ENCODE measurements at regions not wholly inside any gene's neighbourhood (a gene's known extent, or its start where the extent isn't known, plus 50 kb on each side); places are given as distances from the start of the nearest gene placed in this dataset.
"Not testable (repeated sequence)": the region's sequence is repeated elsewhere in the genome, so short reads cannot be mapped to it uniquely, and the experiment has no call there.

GRCh38 chr1:2851918-2852317 lies 50.4 kb upstream of the TTC34 start:
- H3K4me2 ChIP-seq (ENCODE audit: low read depth, low read length, poor library complexity, severe bottlenecking); H3K79me2 ChIP-seq (ENCODE audit: insufficient read depth, low read length); H3K27me3 ChIP-seq (ENCODE audit: low read length); H3K9me2 ChIP-seq (replicated peaks; ENCODE audit: insufficient read depth, low read length); H2AFZ ChIP-seq (ENCODE audit: low read depth, low read length, severe bottlenecking); H3K4me3 ChIP-seq (ENCODE audit: insufficient read depth, low read length, poor library complexity, severe bottlenecking); H3K9me3 ChIP-seq (ENCODE audit: insufficient read depth, low read length); H3K27ac ChIP-seq (ENCODE audit: low read depth, low read length); H4K20me1 ChIP-seq (ENCODE audit: low read depth, low read length); H3F3A ChIP-seq (ENCODE audit: insufficient read depth); H3K36me3 ChIP-seq (ENCODE audit: low read length); H3K9ac ChIP-seq (ENCODE audit: low read length): not testable (repeated sequence)

GRCh38 chr1:2853711-2854110 lies 52.2 kb upstream of the TTC34 start:
- no peaks in the 10 kb centered on the region for H3K36me3 ChIP-seq (ENCODE audit: low read length)
- no peak overlapping the region for H3K4me2 ChIP-seq (ENCODE audit: low read depth, low read length, poor library complexity, severe bottlenecking)
- no peaks in the 10 kb centered on the region for H3K9me3 ChIP-seq (ENCODE audit: insufficient read depth, low read length)
- no peaks in the 10 kb centered on the region for H4K20me1 ChIP-seq (ENCODE audit: low read depth, low read length)
- no peaks in the 10 kb centered on the region for H3K27me3 ChIP-seq (ENCODE audit: low read length)
- no peaks in the 10 kb centered on the region for H3K79me2 ChIP-seq (ENCODE audit: insufficient read depth, low read length)
- no peaks in the 10 kb centered on the region for H3K9me2 ChIP-seq (replicated peaks; ENCODE audit: insufficient read depth, low read length)
- no peaks in the 10 kb centered on the region for H3F3A ChIP-seq (ENCODE audit: insufficient read depth)
- no peak overlapping the region for H3K9ac ChIP-seq (ENCODE audit: low read length)
- no peak overlapping the region for H3K27ac ChIP-seq (ENCODE audit: low read depth, low read length)
- H3K4me3 ChIP-seq (ENCODE audit: insufficient read depth, low read length, poor library complexity, severe bottlenecking): no peak overlapping the region
- TF ChIP-seq EZH2phosphoT487 (conservative IDR thresholded peaks at IDR 0.05; ENCODE audit: low read length) (no peak), CTCF (IDR thresholded peaks at IDR 0.05; ENCODE audit: insufficient read depth, low read length, poor library complexity, severe bottlenecking) (no peak)
- H2AFZ ChIP-seq (ENCODE audit: low read depth, low read length, severe bottlenecking): no peak overlapping the region

- Histone ChIP-seq H3K4me3 (ENCODE audit: insufficient read depth, low read length, poor library complexity, severe bottlenecking) (no peak overlapping the region), H3K9me3 (ENCODE audit: insufficient read depth, low read length) (no peaks in the 10 kb centered on the region), H3K4me2 (ENCODE audit: low read depth, low read length, poor library complexity, severe bottlenecking) (no peak overlapping the region), H4K20me1 (ENCODE audit: low read depth, low read length) (no peaks in the 10 kb centered on the region), H2AFZ (ENCODE audit: low read depth, low read length, severe bottlenecking) (no peak overlapping the region), H3K79me2 (ENCODE audit: insufficient read depth, low read length) (no peaks in the 10 kb centered on the region), H3K36me3 (ENCODE audit: low read length) (no peaks in the 10 kb centered on the region), H3K9me2 (replicated peaks; ENCODE audit: insufficient read depth, low read length) (no peaks in the 10 kb centered on the region), H3K27me3 (ENCODE audit: low read length) (no peaks in the 10 kb centered on the region), H3K27ac (ENCODE audit: low read depth, low read length) (no peak overlapping the region), H3F3A (ENCODE audit: insufficient read depth) (no peaks in the 10 kb centered on the region), H3K9ac (ENCODE audit: low read length) (no peak overlapping the region)
- TF ChIP-seq CTCF (IDR thresholded peaks at IDR 0.05; ENCODE audit: insufficient read depth, low read length, poor library complexity, severe bottlenecking) (no peak), EZH2phosphoT487 (conservative IDR thresholded peaks at IDR 0.05; ENCODE audit: low read length) (no peak)
These were observed 52.7 kb upstream of the TTC34 start for GRCh38 chr1:2854151-2854550.

GRCh38 chr1:2854611-2855010 lies 53.1 kb upstream of the TTC34 start:
- Histone ChIP-seq H3K27ac (ENCODE audit: low read depth, low read length) (no peak overlapping the region), H3K79me2 (ENCODE audit: insufficient read depth, low read length) (no peaks in the 10 kb centered on the region), H3K4me2 (ENCODE audit: low read depth, low read length, poor library complexity, severe bottlenecking) (no peak overlapping the region), H3K27me3 (ENCODE audit: low read length) (no peaks in the 10 kb centered on the region), H4K20me1 (ENCODE audit: low read depth, low read length) (no peaks in the 10 kb centered on the region), H3K4me3 (ENCODE audit: insufficient read depth, low read length, poor library complexity, severe bottlenecking) (no peak overlapping the region), H3K9me2 (replicated peaks; ENCODE audit: insufficient read depth, low read length) (no peaks in the 10 kb centered on the region), H2AFZ (ENCODE audit: low read depth, low read length, severe bottlenecking) (no peak overlapping the region), H3K9me3 (ENCODE audit: insufficient read depth, low read length) (no peaks in the 10 kb centered on the region), H3K36me3 (ENCODE audit: low read length) (no peaks in the 10 kb centered on the region), H3F3A (ENCODE audit: insufficient read depth) (no peaks in the 10 kb centered on the region), H3K9ac (ENCODE audit: low read length) (no peak overlapping the region)
- TF ChIP-seq CTCF (IDR thresholded peaks at IDR 0.05; ENCODE audit: insufficient read depth, low read length, poor library complexity, severe bottlenecking): no peak
- TF ChIP-seq EZH2phosphoT487 (conservative IDR thresholded peaks at IDR 0.05; ENCODE audit: low read length): no peak

All from SU-DHL-6 (cell line).